ENCODE measurements at regions not wholly inside any gene's neighbourhood (a gene's known extent, or its start where the extent isn't known, plus 50 kb on each side); places are given as distances from the start of the nearest gene placed in this dataset.

GRCh38 chrX:87727620-87728019 is 210.0 kb downstream of the KLHL4 start:
- Histone ChIP-seq H3K4me1 (ENCODE audit: control insufficient read depth, insufficient read depth, low read length) (no peaks in the 10 kb centered on the region), H3K9ac (ENCODE audit: extremely low read depth, low read length, poor library complexity, severe bottlenecking) (no peak overlapping the region), H3K36me3 (ENCODE audit: control insufficient read depth, insufficient read depth, low read length) (no peaks in the 10 kb centered on the region), H3K4me3 (ENCODE audit: low read length) (no peak overlapping the region), H3K27me3 (ENCODE audit: control insufficient read depth, insufficient read depth, low read length, poor library complexity, severe bottlenecking) (no peaks in the 10 kb centered on the region), H3K27ac (ENCODE audit: low read depth, low read length) (no peak overlapping the region), H3K9me3 (ENCODE audit: control insufficient read depth, low read length) (no peaks in the 10 kb centered on the region)
- H3K36me3 Mint-ChIP-seq (ENCODE audit: low read depth), result no peaks in the 10 kb centered on the region
- no peak for TF ChIP-seq CTCF (conservative IDR thresholded peaks at IDR 0.05)
- no peak overlapping the region for H3K4me3 Mint-ChIP-seq
- WGBS, 2 experiments (ENCODE audit: insufficient coverage in 1 of 2, insufficient read length in 1 of 2), result 57% methylated on average over 3 of the region's 3 CpGs; no CpG with 5 or more reads in 1 of the 2 experiments
- no peaks in the 10 kb centered on the region for H3K27me3 Mint-ChIP-seq (ENCODE audit: insufficient read depth)
- H3K9me3 Mint-ChIP-seq, result peaks cover 5% of the 10 kb centered on the region
- H3K27ac Mint-ChIP-seq, result no peak overlapping the region
- H3K4me1 Mint-ChIP-seq, result no peaks in the 10 kb centered on the region
- no peak for DNase-seq

DNA sequence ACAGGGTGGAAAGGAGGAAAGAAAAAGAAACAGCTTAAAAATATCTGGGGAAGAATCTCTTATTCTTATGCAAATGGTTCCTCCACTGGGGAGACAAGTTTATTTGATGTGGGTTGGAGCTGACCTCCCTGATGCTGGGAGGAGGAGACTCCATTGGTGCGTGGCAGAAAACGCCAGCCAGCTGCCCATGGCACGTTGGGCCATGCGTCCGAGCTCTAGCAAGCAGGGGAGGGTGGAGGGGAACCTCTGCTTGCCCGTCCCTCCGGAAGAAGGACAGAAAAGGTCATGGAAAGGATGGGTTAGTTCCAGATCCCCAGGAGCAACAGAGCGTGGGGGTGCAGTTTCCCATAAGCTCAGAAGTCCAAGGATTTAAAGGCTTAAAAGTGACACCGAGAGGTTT is 210.4 kb downstream of the KLHL4 start:
- no peak for TF ChIP-seq CTCF (conservative IDR thresholded peaks at IDR 0.05)
- H3K27ac ChIP-seq (ENCODE audit: low read depth, low read length), result no peak overlapping the region
- Mint-ChIP-seq H3K4me1 (no peaks in the 10 kb centered on the region), H3K4me3 (no peak overlapping the region), H3K27me3 (ENCODE audit: insufficient read depth) (no peaks in the 10 kb centered on the region), H3K36me3 (ENCODE audit: low read depth) (no peaks in the 10 kb centered on the region), H3K9me3 (peaks cover 5% of the 10 kb centered on the region), H3K27ac (no peak overlapping the region)
- no peak overlapping the region for H3K4me3 ChIP-seq (ENCODE audit: low read length)
- WGBS, 2 experiments (ENCODE audit: insufficient coverage in 1 of 2, insufficient read length in 1 of 2), result 81% methylated on average over 9 of the region's 9 CpGs; no CpG with 5 or more reads in 1 of the 2 experiments
- H3K9ac ChIP-seq (ENCODE audit: extremely low read depth, low read length, poor library complexity, severe bottlenecking), result no peak overlapping the region
- no peaks in the 10 kb centered on the region for H3K27me3 ChIP-seq (ENCODE audit: control insufficient read depth, insufficient read depth, low read length, poor library complexity, severe bottlenecking)
- H3K36me3 ChIP-seq (ENCODE audit: control insufficient read depth, insufficient read depth, low read length), result no peaks in the 10 kb centered on the region
- no peaks in the 10 kb centered on the region for H3K9me3 ChIP-seq (ENCODE audit: control insufficient read depth, low read length)
- no peak for DNase-seq
- H3K4me1 ChIP-seq (ENCODE audit: control insufficient read depth, insufficient read depth, low read length), result no peaks in the 10 kb centered on the region

- Mint-ChIP-seq H3K27me3 (ENCODE audit: insufficient read depth) (no peaks in the 10 kb centered on the region), H3K36me3 (ENCODE audit: low read depth) (no peaks in the 10 kb centered on the region), H3K9me3 (peaks cover 5% of the 10 kb centered on the region), H3K4me3 (no peak overlapping the region), H3K27ac (no peak overlapping the region), H3K4me1 (no peaks in the 10 kb centered on the region)
- H3K9me3 ChIP-seq (ENCODE audit: control insufficient read depth, low read length), result no peaks in the 10 kb centered on the region
- no peak overlapping the region for H3K27ac ChIP-seq (ENCODE audit: low read depth, low read length)
- DNase-seq, result no peak
- no peak overlapping the region for H3K9ac ChIP-seq (ENCODE audit: extremely low read depth, low read length, poor library complexity, severe bottlenecking)
- H3K27me3 ChIP-seq (ENCODE audit: control insufficient read depth, insufficient read depth, low read length, poor library complexity, severe bottlenecking), result no peaks in the 10 kb centered on the region
- no peaks in the 10 kb centered on the region for H3K36me3 ChIP-seq (ENCODE audit: control insufficient read depth, insufficient read depth, low read length)
- H3K4me3 ChIP-seq (ENCODE audit: low read length), result no peak overlapping the region
- TF ChIP-seq CTCF (conservative IDR thresholded peaks at IDR 0.05), result no peak
- H3K4me1 ChIP-seq (ENCODE audit: control insufficient read depth, insufficient read depth, low read length), result no peaks in the 10 kb centered on the region
- 91% methylated on average over 7 of the region's 7 CpGs; no CpG with 5 or more reads in 1 of the 2 experiments for WGBS, 2 experiments (ENCODE audit: insufficient coverage in 1 of 2, insufficient read length in 1 of 2)
These were observed 210.9 kb downstream of the KLHL4 start for GRCh38 chrX:87728459-87728858.
